Nephron progenitor cell (in vitro differentiated cells): ENCODE measurements at regions not wholly inside any gene's neighbourhood (a gene's known extent, or its start where the extent isn't known, plus 50 kb on each side); places are given as distances from the start of the nearest gene placed in this dataset.

Source experiments
- DNase-seq: peaks from one replicate; pipeline ENCODE4 v3.0.0; 2021
- H3K27ac Mint-ChIP-seq: 2 replicates; pipeline ENCODE4 v1.8.0; 2021; ENCODE audit warnings: mild to moderate bottlenecking, moderate library complexity, mixed read lengths
- H3K27me3 Mint-ChIP-seq: 2 replicates; pipeline ENCODE4 v1.8.0; 2021; ENCODE audit warnings: mild to moderate bottlenecking, low read depth, mixed read lengths; ENCODE audit not compliant: poor library complexity
- H3K36me3 Mint-ChIP-seq: 2 replicates; pipeline ENCODE4 v1.8.0; 2021; ENCODE audit warnings: low read depth, mixed read lengths
- H3K4me1 Mint-ChIP-seq: 2 replicates; pipeline ENCODE4 v1.8.0; 2021; ENCODE audit warnings: mixed read lengths
- H3K4me3 Mint-ChIP-seq: 2 replicates; pipeline ENCODE4 v1.8.0; 2021; ENCODE audit warnings: mild to moderate bottlenecking, moderate library complexity, mixed read lengths
- H3K9me3 Mint-ChIP-seq: 2 replicates; pipeline ENCODE4 v1.8.0; 2021; ENCODE audit warnings: mild to moderate bottlenecking, moderate library complexity, mixed read lengths
- TF ChIP-seq, protein P1 (sequence below): fragments of 200-600 bp; sonication (generic); IDR thresholded peaks from 2 replicates; pipeline ENCODE4 v1.5.0; 2021; ENCODE audit warnings: antibody characterized with exemption

DNA sequence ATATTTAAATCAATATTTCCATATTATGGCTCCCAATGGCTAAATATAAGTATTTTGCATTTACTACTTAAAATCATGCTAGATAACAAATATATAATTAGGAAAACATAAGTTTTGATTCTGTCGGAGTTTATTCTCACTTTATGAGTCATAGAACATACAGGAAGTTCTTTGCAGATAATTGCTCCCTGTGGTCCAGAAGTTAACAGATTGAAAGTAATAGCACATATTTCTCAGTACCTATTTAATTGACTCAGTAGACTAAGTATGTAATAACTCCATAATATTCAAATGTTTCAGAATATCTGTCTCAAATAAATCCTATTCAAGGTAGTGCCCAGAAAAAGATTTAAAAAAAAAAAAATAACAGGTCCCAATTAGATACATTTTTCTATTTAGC, 806.0 kb upstream of the ATXN7L3B start:
- Mint-ChIP-seq H3K27me3 (no peaks in the 10 kb centered on the region), H3K9me3 (no peaks in the 10 kb centered on the region), H3K36me3 (no peaks in the 10 kb centered on the region), H3K27ac (no peak overlapping the region), H3K4me3 (no peak overlapping the region), H3K4me1 (no peaks in the 10 kb centered on the region)
- TF ChIP-seq, protein P1, sequence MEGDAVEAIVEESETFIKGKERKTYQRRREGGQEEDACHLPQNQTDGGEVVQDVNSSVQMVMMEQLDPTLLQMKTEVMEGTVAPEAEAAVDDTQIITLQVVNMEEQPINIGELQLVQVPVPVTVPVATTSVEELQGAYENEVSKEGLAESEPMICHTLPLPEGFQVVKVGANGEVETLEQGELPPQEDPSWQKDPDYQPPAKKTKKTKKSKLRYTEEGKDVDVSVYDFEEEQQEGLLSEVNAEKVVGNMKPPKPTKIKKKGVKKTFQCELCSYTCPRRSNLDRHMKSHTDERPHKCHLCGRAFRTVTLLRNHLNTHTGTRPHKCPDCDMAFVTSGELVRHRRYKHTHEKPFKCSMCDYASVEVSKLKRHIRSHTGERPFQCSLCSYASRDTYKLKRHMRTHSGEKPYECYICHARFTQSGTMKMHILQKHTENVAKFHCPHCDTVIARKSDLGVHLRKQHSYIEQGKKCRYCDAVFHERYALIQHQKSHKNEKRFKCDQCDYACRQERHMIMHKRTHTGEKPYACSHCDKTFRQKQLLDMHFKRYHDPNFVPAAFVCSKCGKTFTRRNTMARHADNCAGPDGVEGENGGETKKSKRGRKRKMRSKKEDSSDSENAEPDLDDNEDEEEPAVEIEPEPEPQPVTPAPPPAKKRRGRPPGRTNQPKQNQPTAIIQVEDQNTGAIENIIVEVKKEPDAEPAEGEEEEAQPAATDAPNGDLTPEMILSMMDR = no peak
- no peak for DNase-seq

DNA sequence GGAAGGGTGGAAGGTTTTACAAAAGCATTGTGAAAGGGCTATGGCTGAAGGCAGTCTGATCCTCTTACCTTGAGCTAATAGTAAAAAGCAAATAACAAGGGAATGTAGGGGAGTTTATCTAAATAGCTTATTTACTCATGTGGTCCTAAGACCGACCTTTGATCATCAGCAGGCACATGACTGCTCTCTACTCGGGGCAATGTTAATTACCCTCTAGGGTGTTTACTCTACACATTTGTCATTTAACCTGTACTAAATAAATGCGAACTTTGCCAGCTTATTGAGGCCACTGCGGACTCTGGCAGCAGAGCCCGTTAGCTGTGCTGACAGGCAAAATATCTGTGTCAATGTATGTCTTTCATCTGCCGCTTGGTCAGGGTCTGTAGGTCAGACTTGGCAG, 768.3 kb upstream of the ATXN7L3B start:
- DNase-seq = no peak
- no peak overlapping the region for H3K27ac Mint-ChIP-seq
- TF ChIP-seq, protein P1 = no peak
- H3K4me3 Mint-ChIP-seq = no peak overlapping the region
- peaks cover 11% of the 10 kb centered on the region for H3K4me1 Mint-ChIP-seq
- no peaks in the 10 kb centered on the region for H3K36me3 Mint-ChIP-seq
- no peaks in the 10 kb centered on the region for H3K27me3 Mint-ChIP-seq
- peaks cover 29% of the 10 kb centered on the region for H3K9me3 Mint-ChIP-seq

DNA sequence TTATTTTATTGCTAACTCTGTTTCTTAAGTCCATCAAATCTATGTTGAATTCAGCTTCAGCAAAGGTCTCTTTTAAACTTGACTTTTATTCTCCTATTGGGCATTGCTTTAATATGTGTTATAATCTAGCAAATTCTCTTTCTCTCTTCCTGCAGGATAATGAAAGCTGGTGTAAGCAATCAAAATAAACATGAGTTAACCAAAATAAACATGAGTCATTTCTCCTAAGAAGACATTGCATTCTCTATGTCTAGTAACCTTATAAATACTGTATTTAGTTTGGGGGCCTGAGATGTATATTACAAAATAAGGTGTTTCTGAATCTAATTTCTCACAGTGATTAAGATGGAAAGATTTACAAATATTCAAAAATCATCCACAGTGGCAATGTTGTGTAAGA, 739.1 kb upstream of the ATXN7L3B start:
- DNase-seq = no peak
- TF ChIP-seq, protein P1 = no peak
- H3K9me3 Mint-ChIP-seq = peaks cover 29% of the 10 kb centered on the region
- H3K27ac Mint-ChIP-seq = no peak overlapping the region
- H3K4me3 Mint-ChIP-seq = no peak overlapping the region
- no peaks in the 10 kb centered on the region for H3K27me3 Mint-ChIP-seq
- H3K4me1 Mint-ChIP-seq = no peaks in the 10 kb centered on the region
- H3K36me3 Mint-ChIP-seq = peaks cover 10% of the 10 kb centered on the region

DNA sequence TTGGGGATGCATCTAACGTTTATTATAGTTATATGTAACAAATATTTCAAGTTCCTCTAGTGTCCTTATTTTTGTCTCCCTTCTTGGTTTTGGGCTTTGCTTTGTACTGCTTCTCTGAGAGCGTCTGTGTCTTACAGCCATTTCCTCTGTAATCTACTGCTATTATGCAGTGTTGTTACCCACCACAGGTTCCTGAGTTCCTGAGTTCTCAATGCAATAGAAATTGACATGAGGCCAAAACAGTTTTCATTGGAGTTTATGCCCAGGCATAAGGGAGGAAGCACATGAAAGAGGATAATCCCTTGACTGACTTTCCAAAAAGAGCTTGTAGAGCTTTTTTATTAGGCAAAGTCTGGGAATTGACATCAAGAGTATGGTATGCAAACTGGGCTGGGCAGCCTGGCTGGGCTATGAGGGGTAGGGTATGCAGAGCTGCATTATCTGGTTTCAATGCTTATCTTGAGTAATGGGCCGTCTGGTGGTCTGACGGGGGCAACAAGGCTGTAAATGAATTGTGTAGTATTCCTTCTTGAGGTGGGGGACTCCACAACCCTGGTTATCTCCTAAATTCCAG, 722.5 kb upstream of the ATXN7L3B start:
- no peaks in the 10 kb centered on the region for H3K36me3 Mint-ChIP-seq
- H3K4me1 Mint-ChIP-seq = peaks cover 11% of the 10 kb centered on the region
- peaks cover under 1% of the 10 kb centered on the region for H3K9me3 Mint-ChIP-seq
- no peaks in the 10 kb centered on the region for H3K27me3 Mint-ChIP-seq
- DNase-seq = no peak
- no peak overlapping the region for H3K27ac Mint-ChIP-seq
- TF ChIP-seq, protein P1 = no peak
- H3K4me3 Mint-ChIP-seq = no peak overlapping the region

DNA sequence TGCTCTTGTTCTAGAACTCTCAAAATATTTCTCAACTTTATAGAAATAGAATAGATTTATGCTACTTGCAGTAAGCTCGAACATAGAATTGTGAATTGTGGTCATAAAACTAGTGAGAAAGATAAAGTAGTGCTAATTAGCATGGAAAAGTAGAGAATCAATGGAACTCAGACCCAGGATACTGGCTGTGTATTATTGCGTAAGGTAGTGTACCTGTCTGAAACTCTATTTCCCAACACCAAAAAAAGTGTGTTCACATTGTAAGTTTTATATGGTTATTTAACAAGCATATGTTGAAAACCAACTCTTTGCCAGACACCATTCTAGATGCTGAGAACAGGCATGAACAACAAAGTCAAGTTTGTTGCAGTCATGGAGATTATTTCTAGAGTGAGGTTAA, 720.5 kb upstream of the ATXN7L3B start:
- H3K9me3 Mint-ChIP-seq = peaks cover 16% of the 10 kb centered on the region
- TF ChIP-seq, protein P1 = no peak
- peaks cover 11% of the 10 kb centered on the region for H3K4me1 Mint-ChIP-seq
- no peak for DNase-seq
- H3K27ac Mint-ChIP-seq = no peak overlapping the region
- H3K27me3 Mint-ChIP-seq = no peaks in the 10 kb centered on the region
- no peak overlapping the region for H3K4me3 Mint-ChIP-seq
- H3K36me3 Mint-ChIP-seq = no peaks in the 10 kb centered on the region

DNA sequence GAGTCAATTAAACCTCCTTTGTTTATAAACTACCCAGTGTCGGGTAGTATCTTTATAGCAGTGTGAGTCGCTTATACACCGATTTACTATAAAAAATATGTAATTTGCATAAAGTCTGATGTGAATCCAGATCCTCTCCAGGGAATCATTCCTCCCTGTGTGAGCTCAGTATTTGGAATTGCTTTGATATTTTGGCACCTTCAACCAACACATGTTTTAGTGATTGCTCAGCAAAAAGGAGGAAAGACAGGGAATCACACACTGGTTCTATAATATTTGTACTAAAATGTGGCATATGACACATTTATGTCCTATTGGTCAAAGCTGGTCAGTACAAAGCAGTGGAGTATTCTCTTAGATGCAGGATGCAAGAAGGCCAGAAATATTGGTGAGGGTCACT, 703.9 kb upstream of the ATXN7L3B start:
- no peaks in the 10 kb centered on the region for H3K4me1 Mint-ChIP-seq
- no peak overlapping the region for H3K27ac Mint-ChIP-seq
- no peak overlapping the region for H3K4me3 Mint-ChIP-seq
- H3K27me3 Mint-ChIP-seq = no peaks in the 10 kb centered on the region
- no peak for DNase-seq
- no peaks in the 10 kb centered on the region for H3K36me3 Mint-ChIP-seq
- no peaks in the 10 kb centered on the region for H3K9me3 Mint-ChIP-seq
- TF ChIP-seq, protein P1 = no peak
